Activated naive CD4-positive, alpha-beta T cell treated with anti-CD3 and anti-CD28 coated beads for 36 hours (primary cell): ENCODE measurements at regions not wholly inside any gene's neighbourhood (a gene's known extent, or its start where the extent isn't known, plus 50 kb on each side); places are given as distances from the start of the nearest gene placed in this dataset.

Experiments used
- CTCF ChIA-PET: fragments of 350-600 bp; sonication (Branson Sonifier 250); formaldehyde crosslinking; loops from one replicate; lab custom pipeline; 2021; ENCODE audit warnings: antibody characterized with exemption; lab: Charles Lee
- DNase-seq: peaks from one replicate; pipeline ENCODE4 v3.0.0-alpha.2; 2020
- H3K27ac Mint-ChIP-seq: one replicate; pipeline ENCODE4 v1.8.0; 2021; ENCODE audit warnings: mild to moderate bottlenecking, mixed read lengths
- H3K27me3 Mint-ChIP-seq: one replicate; pipeline ENCODE4 v1.8.0; 2021; ENCODE audit warnings: low read depth, mixed read lengths
- H3K36me3 Mint-ChIP-seq: one replicate; pipeline ENCODE4 v1.8.0; 2021; ENCODE audit warnings: low read depth, mixed read lengths
- H3K4me1 Mint-ChIP-seq: one replicate; pipeline ENCODE4 v1.8.0; 2021; ENCODE audit warnings: low read depth, mixed read lengths
- H3K4me3 Mint-ChIP-seq: one replicate; pipeline ENCODE4 v1.8.0; 2021; ENCODE audit warnings: mild to moderate bottlenecking, moderate library complexity, mixed read lengths
- H3K9me3 Mint-ChIP-seq: one replicate; pipeline ENCODE4 v1.8.0; 2021; ENCODE audit warnings: mixed read lengths
- intact Hi-C: fragments of 100-400 bp; cut with micrococcal nuclease; formaldehyde crosslinking; loops from one replicate; pipeline ENCODE4 v1.15.1; 2023

DNA sequence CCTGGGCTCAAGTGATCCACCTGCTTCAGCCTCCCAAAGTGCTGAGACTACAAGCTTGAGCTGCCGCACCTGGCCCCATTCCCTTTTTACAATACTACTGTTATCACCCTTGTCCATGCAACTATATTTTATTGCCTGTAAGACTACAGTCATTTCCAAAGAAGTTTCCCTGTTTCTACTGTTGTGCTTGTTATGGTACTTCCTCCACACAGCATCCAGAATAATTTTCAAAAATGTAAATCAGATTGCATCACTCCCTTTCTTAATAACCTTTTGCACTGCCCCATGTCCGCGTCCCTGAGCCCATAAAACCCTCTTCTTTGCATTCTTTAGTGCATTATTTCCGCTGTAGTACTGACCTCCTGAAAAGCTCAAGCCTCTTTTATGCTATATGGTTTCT, 128.9 kb upstream of the AKIRIN2 start:
- H3K36me3 Mint-ChIP-seq = no peaks in the 10 kb centered on the region
- DNase-seq = no peak
- intact Hi-C loops = loop anchor here (5.0 to 10.0 kb wide), 4 partner anchors 96 to 436 kb away; partner anchors contain the start of gene CNR1
- peaks cover 13% of the 10 kb centered on the region for H3K4me1 Mint-ChIP-seq
- no peak overlapping the region for H3K27ac Mint-ChIP-seq
- H3K9me3 Mint-ChIP-seq = no peaks in the 10 kb centered on the region
- CTCF ChIA-PET = interaction anchor here (1.0 kb wide), 2 partner anchors 27 to 950 kb away, joined by 3 read pairs; no protein-coding TSS in a partner anchor
- no peaks in the 10 kb centered on the region for H3K27me3 Mint-ChIP-seq
- no peak overlapping the region for H3K4me3 Mint-ChIP-seq

GRCh38 chr6:87829622-87830121, 127.6 kb upstream of the AKIRIN2 start:
- Mint-ChIP-seq H3K36me3 (no peaks in the 10 kb centered on the region), H3K4me3 (no peak overlapping the region), H3K27me3 (no peaks in the 10 kb centered on the region), H3K4me1 (peaks cover 22% of the 10 kb centered on the region), H3K9me3 (no peaks in the 10 kb centered on the region), H3K27ac (no peak overlapping the region)
- intact Hi-C loops = loop anchor here (5.0 to 10.0 kb wide), 5 partner anchors 87 to 435 kb away; partner anchors contain the start of gene CNR1
- DNase-seq = no peak
- CTCF ChIA-PET = no interaction called here

- H3K4me1 Mint-ChIP-seq = peaks cover 22% of the 10 kb centered on the region
These were observed 126.0 kb upstream of the AKIRIN2 start for GRCh38 chr6:87828044-87828443.

GRCh38 chr6:87827346-87827745, 125.3 kb upstream of the AKIRIN2 start:
- H3K27me3 Mint-ChIP-seq = no peaks in the 10 kb centered on the region
- no peak overlapping the region for H3K27ac Mint-ChIP-seq
- H3K9me3 Mint-ChIP-seq = no peaks in the 10 kb centered on the region
- H3K4me3 Mint-ChIP-seq = no peak overlapping the region
- intact Hi-C loops = loop anchor here (5.0 kb wide), 1 partner anchor 85 kb away; no protein-coding TSS in a partner anchor
- DNase-seq = no peak
- CTCF ChIA-PET = interaction anchor here (0.6 kb wide), 1 partner anchor 183 kb away, joined by 3 read pairs; no protein-coding TSS in a partner anchor
- H3K36me3 Mint-ChIP-seq = no peaks in the 10 kb centered on the region
- peaks cover 19% of the 10 kb centered on the region for H3K4me1 Mint-ChIP-seq

More at GRCh38 chr6:87828044-87828443, 126.0 kb upstream of the AKIRIN2 start:
- H3K36me3 Mint-ChIP-seq = no peaks in the 10 kb centered on the region
- no peaks in the 10 kb centered on the region for H3K9me3 Mint-ChIP-seq
- H3K4me3 Mint-ChIP-seq = no peak overlapping the region
- CTCF ChIA-PET = interaction anchor here (0.6 kb wide), 1 partner anchor 183 kb away, joined by 3 read pairs; no protein-coding TSS in a partner anchor
- H3K27ac Mint-ChIP-seq = no peak overlapping the region
- no peaks in the 10 kb centered on the region for H3K27me3 Mint-ChIP-seq
- intact Hi-C loops = loop anchor here (5.0 kb wide), 1 partner anchor 86 kb away; no protein-coding TSS in a partner anchor
- DNase-seq = no peak

DNA sequence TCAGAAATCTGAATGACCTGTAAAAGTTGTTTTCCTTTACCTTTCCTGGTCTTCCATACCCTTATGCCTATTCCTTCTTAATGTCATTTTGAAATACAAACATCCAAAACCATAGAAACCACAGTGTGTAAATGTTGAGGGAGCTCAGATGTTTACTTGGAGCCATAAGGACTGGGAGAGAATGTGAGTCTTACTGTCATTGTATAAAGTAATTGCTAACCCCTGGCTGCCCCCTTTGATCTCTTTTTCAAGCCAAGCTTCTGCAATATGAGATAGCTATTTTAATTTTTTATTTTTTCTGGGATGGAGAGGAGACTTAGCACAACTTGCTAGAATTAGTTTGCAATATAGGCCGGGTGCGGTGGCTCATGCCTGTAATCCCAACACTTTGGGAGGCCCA, 124.4 kb upstream of the AKIRIN2 start:
- CTCF ChIA-PET = no interaction called here
- no peak overlapping the region for H3K4me3 Mint-ChIP-seq
- peaks cover 14% of the 10 kb centered on the region for H3K4me1 Mint-ChIP-seq
- H3K36me3 Mint-ChIP-seq = no peaks in the 10 kb centered on the region
- H3K9me3 Mint-ChIP-seq = no peaks in the 10 kb centered on the region
- no peak overlapping the region for H3K27ac Mint-ChIP-seq
- H3K27me3 Mint-ChIP-seq = no peaks in the 10 kb centered on the region
- intact Hi-C loops = loop anchor here (1.0 to 5.0 kb wide), 2 partner anchors 18 to 84 kb away; no protein-coding TSS in a partner anchor
- DNase-seq = no peak

DNA sequence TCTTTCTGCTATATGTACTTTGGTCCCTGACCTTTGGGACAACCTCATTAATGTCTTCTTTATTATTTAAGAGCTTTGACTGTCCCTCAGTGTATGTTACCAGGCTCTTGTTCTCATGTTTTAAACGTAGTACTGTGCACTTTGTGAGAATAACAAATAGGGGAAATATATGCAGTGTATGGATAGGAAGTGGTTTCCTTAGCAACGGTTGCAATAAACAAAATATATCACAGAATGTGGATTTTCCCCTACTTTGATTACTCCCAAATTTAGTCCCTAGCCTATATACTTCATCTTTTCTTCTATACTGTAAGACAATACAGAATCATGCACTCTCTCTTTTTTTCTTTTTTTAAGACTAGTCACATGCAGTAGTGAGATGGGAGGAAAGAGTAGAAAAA, 123.8 kb upstream of the AKIRIN2 start:
- Mint-ChIP-seq H3K27me3 (no peaks in the 10 kb centered on the region), H3K4me1 (peaks cover 14% of the 10 kb centered on the region), H3K4me3 (no peak overlapping the region), H3K9me3 (no peaks in the 10 kb centered on the region), H3K27ac (no peak overlapping the region), H3K36me3 (no peaks in the 10 kb centered on the region)
- DNase-seq = no peak
- intact Hi-C loops = loop anchor here (1.0 to 5.0 kb wide), 2 partner anchors 18 to 84 kb away; no protein-coding TSS in a partner anchor
- CTCF ChIA-PET = interaction anchor here (0.8 kb wide), 1 partner anchor 433 kb away, joined by 3 read pairs; no protein-coding TSS in a partner anchor

- H3K27me3 Mint-ChIP-seq = no peaks in the 10 kb centered on the region
- no peak for DNase-seq
- peaks cover 14% of the 10 kb centered on the region for H3K4me1 Mint-ChIP-seq
- intact Hi-C loops = loop anchor here (5.0 kb wide), 1 partner anchor 83 kb away; no protein-coding TSS in a partner anchor
- CTCF ChIA-PET = interaction anchor here (0.8 kb wide), 1 partner anchor 432 kb away, joined by 3 read pairs; no protein-coding TSS in a partner anchor
- H3K4me3 Mint-ChIP-seq = no peak overlapping the region
- H3K36me3 Mint-ChIP-seq = no peaks in the 10 kb centered on the region
- H3K27ac Mint-ChIP-seq = no peak overlapping the region
- no peaks in the 10 kb centered on the region for H3K9me3 Mint-ChIP-seq
These were observed 123.0 kb upstream of the AKIRIN2 start for GRCh38 chr6:87824958-87825491.

DNA sequence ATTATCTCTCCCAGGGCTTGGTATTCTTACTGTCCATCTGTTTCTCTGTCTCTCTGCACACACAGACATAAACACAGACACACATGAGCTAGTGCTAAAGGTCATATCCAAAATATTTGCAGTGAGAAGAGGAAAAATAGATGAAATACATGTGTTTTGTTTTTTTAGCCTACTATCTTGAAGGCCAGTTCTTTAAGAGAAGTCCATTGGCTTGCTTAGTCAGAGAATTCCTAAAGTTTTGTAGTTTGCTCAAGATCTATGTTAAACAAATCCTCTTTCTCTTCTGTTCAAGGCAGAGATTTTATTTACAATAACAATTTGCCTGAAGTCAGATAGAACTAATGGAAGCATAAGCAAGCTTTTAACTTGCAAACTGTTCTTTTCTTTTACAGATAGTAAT, 120.0 kb upstream of the AKIRIN2 start:
- no peaks in the 10 kb centered on the region for H3K9me3 Mint-ChIP-seq
- H3K4me1 Mint-ChIP-seq = peaks cover 14% of the 10 kb centered on the region
- H3K4me3 Mint-ChIP-seq = no peak overlapping the region
- H3K27ac Mint-ChIP-seq = no peak overlapping the region
- intact Hi-C loops = no loop called here
- no peaks in the 10 kb centered on the region for H3K36me3 Mint-ChIP-seq
- no peaks in the 10 kb centered on the region for H3K27me3 Mint-ChIP-seq
- CTCF ChIA-PET = interaction anchor here (0.6 to 0.7 kb wide), 4 partner anchors 17 to 523 kb away, joined by 3 to 4 read pairs (median 3); no protein-coding TSS in a partner anchor
- DNase-seq = no peak

- Mint-ChIP-seq H3K4me3 (no peak overlapping the region), H3K36me3 (no peaks in the 10 kb centered on the region), H3K9me3 (no peaks in the 10 kb centered on the region), H3K4me1 (peaks cover 5% of the 10 kb centered on the region), H3K27ac (no peak overlapping the region), H3K27me3 (peaks cover 2% of the 10 kb centered on the region)
- intact Hi-C loops = no loop called here
- CTCF ChIA-PET = interaction anchor here (1.4 kb wide), 1 partner anchor 11 kb away, joined by 4 read pairs; no protein-coding TSS in a partner anchor
- no peak for DNase-seq
These were observed 118.4 kb upstream of the AKIRIN2 start for GRCh38 chr6:87820343-87820984.

- H3K36me3 Mint-ChIP-seq = no peaks in the 10 kb centered on the region
- H3K4me1 Mint-ChIP-seq = no peaks in the 10 kb centered on the region
- H3K9me3 Mint-ChIP-seq = no peaks in the 10 kb centered on the region
- H3K27me3 Mint-ChIP-seq = peaks cover 3% of the 10 kb centered on the region
- H3K4me3 Mint-ChIP-seq = no peak overlapping the region
- intact Hi-C loops = no loop called here
- CTCF ChIA-PET = interaction anchor here (0.7 kb wide), 1 partner anchor 918 kb away, joined by 3 read pairs; no protein-coding TSS in a partner anchor
- DNase-seq = no peak
- H3K27ac Mint-ChIP-seq = no peak overlapping the region
These were observed 115.2 kb upstream of the AKIRIN2 start for GRCh38 chr6:87817183-87817582.

- CTCF ChIA-PET = no interaction called here
- no peak for DNase-seq
- intact Hi-C loops = no loop called here
These were observed 113.4 kb upstream of the AKIRIN2 start for GRCh38 chr6:87815449-87815848.

More at GRCh38 chr6:87815449-87815848, 113.4 kb upstream of the AKIRIN2 start:
- no peak overlapping the region for H3K27ac Mint-ChIP-seq
- H3K27me3 Mint-ChIP-seq = peaks cover 9% of the 10 kb centered on the region
- no peak overlapping the region for H3K4me3 Mint-ChIP-seq
- no peaks in the 10 kb centered on the region for H3K36me3 Mint-ChIP-seq
- no peaks in the 10 kb centered on the region for H3K4me1 Mint-ChIP-seq
- H3K9me3 Mint-ChIP-seq = no peaks in the 10 kb centered on the region
